ENCODE measurements at regions not wholly inside any gene's neighbourhood (a gene's known extent, or its start where the extent isn't known, plus 50 kb on each side); places are given as distances from the start of the nearest gene placed in this dataset.

DNA sequence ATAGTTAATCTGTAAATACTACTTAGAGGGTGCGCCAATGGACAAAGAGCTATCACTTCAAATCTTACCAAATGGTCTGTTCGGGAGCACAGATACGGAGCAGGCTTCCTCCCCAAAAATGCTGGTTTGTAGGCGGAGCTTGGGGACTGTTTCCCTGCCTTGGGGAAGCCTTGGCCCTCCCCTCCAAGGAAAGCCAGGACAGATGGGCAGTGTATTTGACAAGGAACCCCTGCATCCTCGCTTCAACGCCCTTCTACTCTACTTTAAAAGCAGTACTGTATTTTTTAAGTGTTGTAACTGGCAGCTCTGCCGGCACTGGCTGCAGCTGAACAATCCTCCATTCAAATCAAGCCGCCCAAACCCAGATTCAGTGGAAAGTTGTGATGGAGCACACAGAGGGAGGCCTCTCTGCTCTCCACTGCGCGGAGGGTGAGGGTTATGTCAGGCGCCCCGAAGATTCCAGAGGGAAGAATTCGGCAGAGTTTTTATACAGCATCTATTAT lies 83.1 kb upstream of the FNDC3B start:
- DNase-seq (ENCODE audit: low read depth), result no peak

DNA sequence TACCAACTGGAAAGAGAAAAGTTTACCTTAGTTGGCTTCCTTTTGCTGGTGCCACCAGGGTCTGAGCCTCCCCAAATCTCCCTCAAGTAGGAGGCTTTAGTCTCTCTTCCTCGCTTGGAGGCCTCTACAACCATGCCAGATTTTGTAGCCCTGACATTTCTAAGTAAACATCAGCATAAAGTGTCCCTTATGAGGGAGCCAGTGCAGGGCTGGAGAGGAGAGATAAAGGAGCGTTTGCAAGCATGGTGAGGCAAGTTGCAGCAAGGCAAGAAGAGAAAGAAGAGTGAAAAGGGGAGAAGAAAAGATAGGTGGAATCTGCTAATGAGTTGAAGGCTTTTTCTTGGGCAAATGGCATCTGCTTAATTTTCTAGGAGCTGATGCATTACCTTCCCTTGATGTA lies 82.7 kb upstream of the FNDC3B start:
- no peak for DNase-seq (ENCODE audit: low read depth)

- DNase-seq (ENCODE audit: low read depth), result no peak
Measured at GRCh38 chr3:171959532-171960089, 79.8 kb upstream of the FNDC3B start.

- no peak for DNase-seq (ENCODE audit: low read depth)
Measured at GRCh38 chr3:171960159-171960558, 79.2 kb upstream of the FNDC3B start.

DNA sequence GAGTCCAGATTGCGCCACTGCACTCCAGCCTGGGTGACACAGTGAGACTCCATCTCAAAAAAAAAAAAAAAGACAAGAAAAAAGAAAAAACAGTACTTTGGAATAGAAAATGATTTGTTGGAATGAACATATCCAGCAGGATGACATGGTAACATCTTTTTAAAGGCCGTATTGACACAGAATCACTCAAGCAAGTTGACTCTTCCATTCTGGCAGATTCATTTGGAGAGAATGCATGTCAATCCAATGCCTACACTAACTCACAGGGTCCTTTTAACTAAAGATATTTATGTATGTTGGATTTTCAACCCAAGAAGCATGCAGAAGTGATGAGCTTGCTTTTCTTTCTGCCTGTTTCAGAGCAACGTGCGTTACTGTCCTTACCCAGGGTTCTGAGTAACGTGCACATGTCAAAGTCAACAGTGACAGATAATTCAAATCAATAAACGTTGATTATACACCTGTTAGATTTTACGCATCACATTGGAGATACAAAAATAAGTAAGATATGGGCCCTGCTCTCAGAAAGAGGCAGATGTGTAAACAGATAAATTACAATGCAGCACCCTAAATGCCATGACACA lies 77.1 kb upstream of the FNDC3B start:
- DNase-seq (ENCODE audit: low read depth), result no peak

DNA sequence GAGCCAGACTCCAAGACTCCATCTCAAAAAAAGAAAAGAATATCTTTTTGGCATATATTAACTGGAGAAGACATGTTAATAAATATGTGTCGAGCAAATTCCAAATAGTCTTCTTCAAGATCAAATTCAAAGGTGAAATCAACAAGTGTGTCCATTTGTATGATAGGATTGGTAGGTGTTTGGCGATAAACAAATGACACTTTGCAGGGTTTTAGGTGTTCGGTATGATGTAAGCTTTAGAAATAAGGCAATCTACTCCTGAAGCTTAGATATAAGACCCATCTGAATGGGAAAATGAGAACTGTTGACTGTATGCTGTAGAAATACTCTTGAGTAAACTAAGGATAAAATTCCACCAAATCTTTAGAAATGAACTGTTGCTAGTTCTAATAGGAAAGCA lies 75.8 kb upstream of the FNDC3B start:
- DNase-seq (ENCODE audit: low read depth), result no peak

GRCh38 chr3:171965067-171965712 lies 74.2 kb upstream of the FNDC3B start:
- DNase-seq (ENCODE audit: low read depth), result no peak

DNA sequence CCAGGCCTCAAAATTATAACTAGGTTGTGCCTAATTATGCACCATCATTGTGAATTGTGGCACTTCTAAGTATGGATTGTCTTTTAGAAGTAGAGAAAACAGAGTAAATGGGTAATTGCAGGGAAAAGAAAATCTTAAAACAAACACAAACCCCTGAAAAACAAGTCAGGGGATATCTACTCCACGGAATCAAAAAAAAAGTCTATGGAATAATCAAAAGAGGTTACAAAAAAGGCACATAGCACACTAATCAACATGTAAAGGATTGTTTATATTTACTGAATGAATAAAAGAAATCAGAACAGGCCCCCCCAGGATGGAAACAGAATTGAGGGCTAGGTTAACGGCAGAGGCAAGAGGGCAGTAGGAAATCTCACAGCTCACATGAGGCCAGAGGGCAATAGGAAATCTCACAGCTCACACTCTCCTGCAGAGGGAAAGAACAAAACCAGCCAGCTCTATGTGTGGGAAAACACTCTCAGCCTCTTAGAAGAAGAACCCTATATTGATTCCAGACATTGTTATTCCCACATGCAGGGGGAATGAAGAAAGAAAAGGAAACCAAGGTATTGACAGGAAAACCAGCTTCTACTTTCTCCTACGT lies 72.7 kb upstream of the FNDC3B start:
- DNase-seq (ENCODE audit: low read depth), result no peak

- peak; percentile 85 for DNase-seq (ENCODE audit: low read depth)
Measured at GRCh38 chr3:171967137-171967783, 72.1 kb upstream of the FNDC3B start.

- no peak for DNase-seq (ENCODE audit: low read depth)
Measured at GRCh38 chr3:171967932-171968678, 71.3 kb upstream of the FNDC3B start.

DNA sequence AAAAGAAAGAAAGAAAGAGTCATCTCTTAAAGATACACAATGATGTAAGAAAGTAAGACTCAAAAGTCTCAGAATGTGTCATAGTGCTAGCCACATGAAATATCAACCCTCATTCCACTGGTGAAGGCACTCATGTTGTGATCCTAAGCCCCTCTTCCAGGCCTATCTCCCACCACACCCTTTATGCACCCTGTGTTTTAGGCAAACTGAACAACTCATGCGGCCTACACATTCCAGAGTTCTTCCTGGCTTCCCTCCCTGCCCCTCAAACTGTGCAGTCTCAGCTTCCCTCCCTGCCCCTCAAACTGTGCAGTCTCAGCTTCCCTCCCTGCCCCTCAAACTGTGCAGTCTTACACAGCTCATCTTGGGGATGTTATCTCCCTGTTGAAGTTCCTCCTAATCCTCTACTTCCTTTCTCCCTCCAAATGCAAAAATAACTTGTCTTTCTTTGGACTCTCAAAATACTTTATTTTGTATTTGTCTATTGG lies 69.0 kb upstream of the FNDC3B start:
- DNase-seq (ENCODE audit: low read depth), result no peak

- no peak for DNase-seq (ENCODE audit: low read depth)
Measured at GRCh38 chr3:171971919-171972514, 67.4 kb upstream of the FNDC3B start.

DNA sequence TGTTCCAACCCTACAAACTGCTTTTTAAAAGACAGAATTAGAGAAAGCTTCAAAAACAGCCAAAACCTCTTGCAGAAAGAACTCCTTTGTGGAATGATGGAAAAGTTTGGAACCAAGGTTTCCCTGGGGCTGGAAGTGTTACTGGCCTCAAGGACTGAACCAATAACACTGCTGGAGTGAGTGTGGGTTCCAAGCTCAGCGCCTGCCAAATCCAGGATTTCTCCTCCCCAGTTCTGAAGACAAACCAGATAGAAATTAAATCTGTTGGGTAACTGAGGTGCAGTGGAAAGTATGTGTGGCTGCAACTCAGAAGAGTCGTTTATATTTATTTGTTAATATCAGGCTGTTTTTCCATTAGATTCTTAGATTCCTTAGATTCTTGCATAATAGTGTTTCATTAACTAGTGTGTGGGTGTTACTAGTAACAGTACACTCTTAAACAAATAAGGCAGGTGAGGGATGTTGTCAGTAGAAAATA lies 66.5 kb upstream of the FNDC3B start:
- no peak for DNase-seq (ENCODE audit: low read depth)

GRCh38 chr3:171974986-171975837 lies 64.2 kb upstream of the FNDC3B start:
- no peak for DNase-seq (ENCODE audit: low read depth)

DNA sequence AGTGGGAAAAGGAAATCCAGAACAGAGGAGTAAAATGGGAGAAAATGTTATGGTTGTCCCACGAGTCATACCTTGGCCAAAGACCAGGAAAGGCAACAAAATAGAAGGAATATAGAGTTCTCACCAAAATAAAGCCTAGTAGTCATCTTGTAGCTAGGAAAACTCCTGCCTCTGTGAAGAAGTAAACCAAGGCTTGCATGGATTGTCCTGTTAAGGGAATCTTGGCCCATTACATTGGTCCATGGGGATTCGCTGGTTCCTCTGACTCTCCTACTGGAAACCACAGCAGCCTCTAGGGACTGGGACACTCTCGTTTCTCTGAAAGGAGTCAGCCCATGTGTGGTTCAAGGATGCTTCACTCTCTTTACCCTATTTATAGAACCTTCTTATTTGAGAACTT lies 62.9 kb upstream of the FNDC3B start:
- no peak for DNase-seq (ENCODE audit: low read depth)

DNA sequence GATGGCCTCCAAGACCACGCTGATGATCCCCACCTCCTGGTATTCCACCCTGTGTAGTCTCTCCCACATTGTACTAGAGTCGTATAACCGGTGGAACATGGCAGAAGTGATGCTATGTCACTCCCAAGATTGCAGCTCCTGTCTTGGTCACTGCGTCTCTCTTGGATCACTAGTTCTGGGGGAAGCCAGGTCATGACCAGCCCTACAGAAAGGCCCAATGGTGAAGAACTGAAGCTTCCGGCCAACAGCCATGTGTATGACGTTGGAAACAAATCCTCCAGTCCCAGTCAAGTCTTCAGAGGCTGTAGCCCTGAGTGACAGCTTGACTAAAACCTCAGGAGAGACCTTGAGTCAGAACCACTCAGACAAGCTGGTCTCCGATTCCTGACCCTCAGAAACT lies 61.9 kb upstream of the FNDC3B start:
- DNase-seq (ENCODE audit: low read depth), result no peak

DNA sequence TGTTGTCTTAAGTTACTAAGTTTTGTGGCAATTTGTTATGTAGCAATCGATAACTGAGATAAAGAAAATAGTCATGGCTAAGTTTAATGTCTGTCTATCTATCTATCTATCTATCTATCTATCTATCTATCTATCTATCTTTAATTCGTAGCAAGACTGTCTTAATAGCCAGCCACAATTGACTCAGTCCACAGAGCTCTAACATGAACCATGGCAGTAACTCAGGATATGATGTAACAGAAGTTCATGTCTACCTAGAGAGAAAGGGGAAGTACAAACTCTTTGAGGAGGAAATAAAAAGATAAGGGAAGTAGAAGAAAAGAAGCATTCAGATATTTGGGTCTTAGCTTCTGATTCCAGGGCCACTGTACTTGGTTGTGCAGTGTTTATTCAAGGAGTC lies 61.5 kb upstream of the FNDC3B start:
- DNase-seq (ENCODE audit: low read depth), result no peak

DNA sequence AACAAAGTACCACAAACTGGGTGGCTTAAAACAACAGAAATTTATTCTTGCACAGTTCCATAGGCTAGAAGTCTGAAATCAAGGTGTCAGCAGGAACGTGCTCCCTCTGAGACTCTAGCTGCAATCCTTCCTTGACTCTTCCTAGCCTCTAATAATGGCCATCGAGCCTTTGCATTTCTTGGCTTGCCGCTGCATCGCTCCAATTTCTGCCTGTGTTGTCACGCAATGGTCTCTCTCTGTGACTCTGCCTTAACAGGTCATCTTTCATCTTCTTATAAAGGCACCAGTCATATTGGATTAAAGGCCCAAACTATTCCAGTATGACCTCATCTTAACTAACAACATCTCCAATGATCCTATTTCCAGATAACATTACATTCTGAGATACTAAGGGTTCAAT lies 61.0 kb upstream of the FNDC3B start:
- DNase-seq (ENCODE audit: low read depth), result no peak

- no peak for DNase-seq (ENCODE audit: low read depth)
Measured at GRCh38 chr3:171979081-171979480, 60.3 kb upstream of the FNDC3B start.

DNA sequence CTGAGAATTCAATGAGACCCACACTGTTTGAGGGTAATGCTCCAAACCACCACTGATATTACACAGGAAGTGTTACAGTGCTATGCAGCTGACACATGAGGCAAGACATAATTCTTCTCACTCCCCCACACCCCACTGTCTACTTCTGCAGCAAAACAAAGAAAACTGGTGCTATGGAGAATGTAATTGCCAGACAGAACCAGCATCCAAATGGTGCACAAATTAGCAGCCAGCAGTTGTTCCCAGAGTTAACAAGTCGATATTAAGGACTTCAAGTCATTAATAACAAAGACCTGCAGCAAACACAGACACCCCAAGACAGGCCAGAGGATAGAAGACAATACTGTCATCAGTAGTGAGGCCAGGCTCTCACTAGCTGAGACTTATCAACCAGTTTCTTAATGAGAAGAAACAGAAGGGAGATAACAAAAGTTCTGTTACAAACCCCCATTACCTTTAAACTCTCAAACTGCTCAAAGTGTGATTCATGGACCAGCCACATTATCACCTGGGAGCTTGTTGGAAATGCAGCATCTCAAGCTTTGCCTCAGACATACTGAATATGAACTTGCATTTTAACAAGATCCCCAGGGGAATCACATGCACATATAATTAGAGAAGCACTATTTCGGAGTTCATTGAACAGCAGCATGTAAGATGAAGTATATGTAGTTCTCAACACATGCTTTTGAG lies 58.7 kb upstream of the FNDC3B start:
- no peak for DNase-seq (ENCODE audit: low read depth)
